ENCODE measurements at regions not wholly inside any gene's neighbourhood (a gene's known extent, or its start where the extent isn't known, plus 50 kb on each side); places are given as distances from the start of the nearest gene placed in this dataset.
A peak's percentile ranks its signal among the peaks of the same experiment; 100 is the strongest.

- Histone ChIP-seq H3K36me3 (ENCODE audit: control insufficient read depth in 2 of 2, insufficient read depth in 1 of 2, low read length in 2 of 2) (no peaks in the 10 kb centered on the region), H3K4me1 (ENCODE audit: control insufficient read depth, insufficient read depth, low read length) (no peaks in the 10 kb centered on the region), H3K27ac (ENCODE audit: extremely low read depth, low read depth, low read length) (no peak overlapping the region), H3K9me3 (ENCODE audit: control insufficient read depth, insufficient read depth, low read depth, low read length) (no peaks in the 10 kb centered on the region), H3K4me3 (ENCODE audit: low read depth, low read length) (no peak overlapping the region)
- CTCF ChIA-PET: no interaction called here
- POLR2A ChIA-PET: no interaction called here
- no peak for TF ChIP-seq ZNF280D (tag by site-specific recombination; IDR thresholded peaks at IDR 0.05)
- no peak for TF ChIP-seq ZNF768 (tag by site-specific recombination; IDR thresholded peaks at IDR 0.05)
- TF ChIP-seq ZNF791 (tag by site-specific recombination; IDR thresholded peaks at IDR 0.05): no peak
- no peak for TF ChIP-seq ZNF138 (tag by site-specific recombination; IDR thresholded peaks at IDR 0.05; ENCODE audit: borderline replicate concordance)
- TF ChIP-seq ZSCAN23 (tag by site-specific recombination; IDR thresholded peaks at IDR 0.05): no peak
- TF ChIP-seq ZNF558 (tag by site-specific recombination; IDR thresholded peaks at IDR 0.05): no peak
- TF ChIP-seq PRDM6 (tag by site-specific recombination; IDR thresholded peaks at IDR 0.05): peak; percentile 82
- TF ChIP-seq SCRT1 (tag by site-specific recombination; IDR thresholded peaks at IDR 0.05; ENCODE audit: borderline replicate concordance): peak; percentile 19; the same call in 1 of the 2 replicates
- no peak for TF ChIP-seq ZNF777 (tag by site-specific recombination; IDR thresholded peaks at IDR 0.05; ENCODE audit: borderline replicate concordance)
- no peak for TF ChIP-seq KLF7 (tag by site-specific recombination; IDR thresholded peaks at IDR 0.05; ENCODE audit: borderline replicate concordance)
- no peak; the same call in 1 of the 2 replicates for TF ChIP-seq MZF1 (tag by site-specific recombination; IDR thresholded peaks at IDR 0.05; ENCODE audit: borderline replicate concordance)
- TF ChIP-seq ZBTB21 (tag by site-specific recombination; IDR thresholded peaks at IDR 0.05): no peak
- no peak for TF ChIP-seq ZNF837 (tag by site-specific recombination; IDR thresholded peaks at IDR 0.05)
- 0 out of 2 replicates have a peak, but pooled peaks have one; percentile 43 for TF ChIP-seq OVOL3 (tag by site-specific recombination; IDR thresholded peaks at IDR 0.05)
- no peak for TF ChIP-seq ZNF555 (tag by site-specific recombination; conservative IDR thresholded peaks at IDR 0.05)
- TF ChIP-seq GLIS2 (tag by site-specific recombination; IDR thresholded peaks at IDR 0.05): no peak
- TF ChIP-seq ZNF248 (tag by site-specific recombination; IDR thresholded peaks at IDR 0.05): no peak
- TF ChIP-seq ZBTB7A (tag by site-specific recombination; IDR thresholded peaks at IDR 0.05; ENCODE audit: low read depth): no peak
- no peak for TF ChIP-seq ZNF548 (tag by site-specific recombination; IDR thresholded peaks at IDR 0.05)
- TF ChIP-seq ZNF707 (tag by site-specific recombination; IDR thresholded peaks at IDR 0.05): no peak
- TF ChIP-seq ZNF423 (tag by site-specific recombination; IDR thresholded peaks at IDR 0.05): no peak
- TF ChIP-seq ZBTB6 (tag by site-specific recombination; IDR thresholded peaks at IDR 0.05): no peak
- TF ChIP-seq CTCF (tag by site-specific recombination; IDR thresholded peaks at IDR 0.05): no peak
- TF ChIP-seq ZNF266 (tag by site-specific recombination; IDR thresholded peaks at IDR 0.05; ENCODE audit: low read depth): no peak
- TF ChIP-seq ZNF560 (tag by site-specific recombination; IDR thresholded peaks at IDR 0.05; ENCODE audit: borderline replicate concordance): no peak
- TF ChIP-seq ZBTB44 (tag by site-specific recombination; IDR thresholded peaks at IDR 0.05): peak; percentile 72; the same call in 1 of the 2 replicates
- no peak for TF ChIP-seq KLF1 (tag by site-specific recombination; IDR thresholded peaks at IDR 0.05)
- peak; percentile 49; the same call in 1 of the 2 replicates for TF ChIP-seq OSR2 (tag by site-specific recombination; IDR thresholded peaks at IDR 0.05)
- no peak for TF ChIP-seq ZNF114 (tag by site-specific recombination; IDR thresholded peaks at IDR 0.05)
Measured at GRCh38 chr3:22885574-22886341, 317.4 kb upstream of the UBE2E2 start.

All from HEK293 (cell line).